ENCODE measurements at regions not wholly inside any gene's neighbourhood (a gene's known extent, or its start where the extent isn't known, plus 50 kb on each side); places are given as distances from the start of the nearest gene placed in this dataset.

DNA sequence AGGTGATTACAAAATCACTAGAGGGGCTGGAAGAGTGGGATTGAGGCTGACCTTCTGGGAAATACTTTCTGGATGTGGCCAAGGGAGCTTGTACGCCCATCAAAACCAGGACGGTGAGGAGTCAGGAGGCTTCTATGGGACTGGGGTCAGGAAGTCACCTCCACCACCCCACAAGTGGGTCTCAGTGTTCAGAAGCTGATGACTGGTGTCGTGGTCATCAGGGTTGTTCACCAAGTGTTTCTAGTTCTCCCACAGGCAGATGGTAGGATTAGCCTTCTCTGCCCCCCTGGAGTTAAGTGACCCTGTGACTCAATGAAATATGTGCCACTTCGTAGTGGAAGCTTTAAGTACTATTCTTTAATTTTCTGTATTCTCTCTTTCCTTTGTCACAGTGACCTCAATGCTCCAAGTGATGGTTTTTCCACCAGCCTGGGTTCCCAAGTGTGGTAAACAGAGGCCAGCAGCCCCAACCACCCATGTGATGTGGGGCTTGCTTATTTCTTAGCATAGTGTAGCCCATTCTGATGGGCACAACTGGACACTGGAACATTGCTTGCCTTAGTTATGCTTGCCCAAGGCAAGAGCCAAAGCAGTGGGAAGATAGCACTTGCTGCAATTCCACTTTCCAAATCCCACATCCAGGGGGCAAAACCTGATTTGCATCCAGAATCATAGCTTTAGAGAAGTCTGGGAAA is 258.8 kb downstream of the CYP26B1 start:
- DNase-seq: no peak

GRCh38 chr2:71887196-71887595 is 260.5 kb downstream of the CYP26B1 start:
- no peak for DNase-seq

- no peak for DNase-seq
Measured at GRCh38 chr2:71886241-71886640, 261.4 kb downstream of the CYP26B1 start.

DNA sequence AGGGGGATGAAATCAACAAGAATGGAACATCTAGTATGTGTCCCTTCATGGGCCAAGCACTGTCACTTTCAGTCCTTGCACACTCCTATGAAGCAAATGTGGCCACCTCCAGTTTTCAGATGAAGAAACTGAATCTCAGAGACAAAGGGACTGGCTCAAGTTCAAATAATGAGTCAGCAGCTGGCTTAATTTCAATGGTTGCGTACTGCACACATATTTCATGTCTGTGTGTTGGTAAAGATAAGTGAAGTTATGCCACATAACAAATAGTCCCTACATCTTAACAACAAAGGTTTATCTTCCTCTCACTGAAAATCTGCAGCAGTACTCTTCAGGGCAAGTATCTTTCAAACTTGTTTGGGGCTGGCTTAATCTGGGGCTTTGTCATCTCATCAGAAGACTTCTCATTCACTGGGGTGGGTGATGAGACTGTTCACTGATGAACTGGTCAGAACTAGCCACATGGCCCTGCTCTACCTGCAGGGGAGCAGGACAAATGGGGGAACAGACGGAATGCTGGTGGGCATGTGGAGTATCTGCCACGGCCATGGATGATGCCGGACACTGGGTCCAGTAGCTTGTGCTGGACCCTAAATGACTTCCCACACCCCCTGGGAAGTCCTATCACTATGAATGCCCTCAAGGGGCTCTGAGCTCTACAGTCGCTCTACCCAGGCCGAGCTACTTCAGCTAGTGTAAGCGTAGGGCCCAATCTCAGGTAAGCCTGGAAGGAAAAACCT is 263.2 kb downstream of the CYP26B1 start:
- no peak for DNase-seq

DNA sequence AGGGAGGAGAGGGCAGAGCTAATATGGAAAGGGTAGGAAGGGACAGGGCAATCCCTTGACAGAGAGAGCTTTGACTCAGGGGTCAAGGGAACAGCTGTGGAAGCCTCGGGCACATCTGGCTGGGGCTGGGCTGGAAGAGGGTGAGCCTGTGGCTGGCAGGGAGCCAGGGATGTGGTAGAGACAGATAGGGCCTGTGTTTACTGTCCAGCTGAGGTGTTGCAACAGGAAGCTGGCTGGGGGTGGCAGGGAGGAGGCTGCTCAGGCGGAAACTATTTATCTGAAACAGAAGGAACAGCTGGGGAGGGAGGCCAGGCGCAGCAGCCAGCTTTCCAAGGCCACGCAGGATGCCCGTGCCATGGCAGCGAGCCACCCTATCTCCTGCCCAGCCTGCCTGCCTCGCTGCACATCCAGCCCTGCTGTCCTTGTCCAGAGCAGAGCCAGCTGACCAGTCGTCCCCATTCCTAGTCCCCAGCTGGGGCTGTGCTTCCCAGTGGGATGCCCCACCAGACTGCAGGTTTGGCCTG is 264.7 kb downstream of the CYP26B1 start:
- no peak for DNase-seq

- DNase-seq: no peak
Measured at GRCh38 chr2:71882236-71882946, 265.3 kb downstream of the CYP26B1 start.

- DNase-seq: no peak
Measured at GRCh38 chr2:71880846-71881610, 266.6 kb downstream of the CYP26B1 start.

- DNase-seq: no peak
Measured at GRCh38 chr2:71880287-71880686, 267.4 kb downstream of the CYP26B1 start.

GRCh38 chr2:71879509-71880184 is 268.0 kb downstream of the CYP26B1 start:
- no peak for DNase-seq

- DNase-seq: no peak
Measured at GRCh38 chr2:71878626-71879508, 268.8 kb downstream of the CYP26B1 start.

DNA sequence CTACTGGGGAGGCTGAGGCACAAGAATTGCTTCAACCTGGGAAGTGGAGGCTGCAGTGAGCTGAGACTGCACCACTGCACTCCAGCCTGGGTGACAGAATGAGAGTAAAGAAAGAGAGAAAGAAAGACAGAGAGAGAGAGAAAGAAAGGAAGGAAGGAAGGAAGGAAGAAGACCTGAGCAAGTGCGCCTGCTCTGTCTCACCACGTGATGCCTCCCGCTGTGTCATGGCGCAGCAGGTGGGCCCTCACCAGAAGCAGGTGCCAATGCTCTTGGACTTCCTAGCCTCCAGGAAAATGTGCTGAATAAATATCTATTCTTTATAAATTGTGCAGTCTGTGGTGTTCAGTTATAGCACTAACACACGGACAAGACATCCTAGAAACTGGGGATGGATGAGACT is 270.0 kb downstream of the CYP26B1 start:
- no peak for DNase-seq

DNA sequence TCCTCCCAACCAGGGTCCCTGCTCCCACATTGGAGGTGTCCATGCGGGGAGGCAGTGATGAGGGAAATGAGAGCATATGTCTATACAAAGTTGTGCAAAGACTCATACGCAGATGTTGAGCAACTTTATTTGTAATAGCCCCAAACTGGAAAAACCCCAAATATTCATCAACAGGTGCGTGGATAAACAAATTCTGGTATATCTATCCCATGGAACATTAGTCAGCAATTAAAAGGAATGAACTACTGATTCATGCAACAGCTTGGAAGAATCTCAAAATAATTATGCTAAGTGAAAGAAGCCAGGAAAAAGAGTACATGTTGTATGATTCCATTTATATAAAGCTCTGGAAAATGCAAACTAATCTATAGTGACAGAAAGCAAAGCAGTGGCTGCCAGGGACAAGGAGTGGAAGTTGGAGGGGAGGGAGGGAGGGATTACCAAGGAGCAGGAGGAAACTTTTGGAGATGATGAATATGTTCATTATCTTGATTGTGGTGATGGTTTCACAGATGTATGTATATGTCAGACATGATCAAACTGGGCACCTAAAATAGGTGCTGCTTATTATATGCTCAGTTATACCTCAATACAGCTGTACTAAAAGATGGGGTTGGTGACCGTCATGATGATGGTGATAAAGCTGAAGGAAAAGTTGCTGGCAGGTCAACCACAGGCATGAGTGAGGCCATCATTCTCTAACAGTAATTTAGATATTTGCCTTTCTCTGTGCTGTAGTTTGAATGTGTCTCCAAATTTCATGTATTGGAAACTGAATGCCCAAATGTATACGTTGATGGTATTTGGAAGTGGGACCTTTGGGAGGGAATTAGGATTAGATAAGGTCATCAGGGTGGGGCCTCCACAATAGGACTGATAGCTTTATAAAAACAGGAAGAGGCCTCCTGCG is 270.9 kb downstream of the CYP26B1 start:
- DNase-seq: no peak

DNA sequence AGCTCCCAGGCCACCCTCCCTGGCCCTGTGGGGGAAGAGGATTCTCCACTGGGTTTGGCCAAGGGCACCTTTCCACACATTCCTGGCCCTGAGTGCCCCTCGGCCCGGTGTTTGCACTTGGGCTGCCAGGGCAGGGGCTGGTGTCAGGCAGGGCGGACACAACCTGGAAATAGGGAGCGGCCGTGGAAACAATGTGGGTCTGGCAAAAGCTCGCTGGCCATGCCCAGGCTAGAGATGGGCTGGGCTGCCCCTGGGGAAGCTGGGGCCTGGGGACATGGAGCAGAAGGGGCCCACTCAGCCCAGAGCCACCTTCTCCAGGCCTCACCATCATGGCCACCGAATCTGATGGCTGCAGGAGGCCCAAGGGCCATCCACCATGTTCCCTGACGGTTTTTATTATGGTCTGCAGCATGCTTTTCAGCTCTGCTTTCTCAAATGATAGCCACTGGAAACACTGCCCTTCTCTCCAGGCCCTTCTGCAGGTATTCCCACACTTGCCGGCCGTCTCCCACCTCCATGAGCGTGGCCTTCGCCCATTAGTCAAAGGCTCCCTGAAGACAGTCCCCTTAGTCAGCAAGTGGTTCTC is 275.1 kb downstream of the CYP26B1 start:
- no peak for DNase-seq

DNA sequence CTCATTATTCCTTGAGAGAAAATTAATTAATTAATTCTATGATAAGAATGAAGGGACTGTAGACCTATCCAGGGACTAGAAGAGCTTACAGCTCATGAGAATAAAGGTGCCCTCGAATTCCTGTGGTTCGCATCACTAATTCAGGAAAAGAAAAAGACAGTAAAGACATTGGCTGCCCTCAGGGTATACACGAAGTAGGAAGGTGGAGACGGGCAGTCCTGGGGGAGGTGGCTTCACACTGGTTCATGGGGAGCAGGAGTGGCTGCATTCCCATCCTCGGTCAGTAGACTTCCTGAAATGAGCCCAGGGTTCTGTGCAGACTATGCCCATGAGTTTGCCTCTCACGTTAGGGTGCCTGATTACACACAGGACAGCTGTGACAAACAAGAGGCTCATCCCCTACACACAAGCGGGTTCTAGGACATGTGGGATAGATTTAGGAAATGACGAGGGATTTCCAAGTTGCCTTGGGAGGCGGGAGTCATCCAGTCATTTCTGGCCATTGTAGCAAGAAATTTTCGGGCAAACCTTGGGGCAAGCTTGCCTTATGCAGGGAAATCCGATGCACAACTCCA is 282.2 kb downstream of the CYP26B1 start:
- DNase-seq: no peak

- no peak for DNase-seq
Measured at GRCh38 chr2:71864085-71864484, 283.6 kb downstream of the CYP26B1 start.

DNA sequence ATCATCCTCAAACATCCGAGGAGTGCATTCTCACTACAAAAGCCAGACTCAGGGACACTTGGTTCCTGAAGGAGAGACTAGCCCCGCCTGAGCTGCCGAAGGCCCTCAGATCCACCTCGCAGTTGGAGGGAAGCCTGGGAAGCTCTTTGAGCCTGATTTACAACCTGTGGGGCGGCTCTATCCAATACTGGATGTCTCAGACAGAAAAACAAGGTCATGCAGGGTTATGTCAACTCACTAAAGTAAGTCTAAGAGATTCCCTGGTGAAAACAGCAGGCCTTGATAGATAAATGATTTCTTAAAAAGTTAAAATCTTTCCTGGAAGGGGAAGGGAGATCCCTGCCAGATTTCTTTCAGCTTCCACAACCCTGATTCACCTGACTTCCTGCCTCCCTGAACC is 284.3 kb downstream of the CYP26B1 start:
- no peak for DNase-seq

GRCh38 chr2:71862921-71863320 is 284.7 kb downstream of the CYP26B1 start:
- DNase-seq: no peak

GRCh38 chr2:71861186-71862160 is 286.2 kb downstream of the CYP26B1 start:
- DNase-seq: no peak
